IPS-NIHi7 (cell line): ENCODE measurements at regions not wholly inside any gene's neighbourhood (a gene's known extent, or its start where the extent isn't known, plus 50 kb on each side); places are given as distances from the start of the nearest gene placed in this dataset.
"Not testable (repeated sequence)": the region's sequence is repeated elsewhere in the genome, so short reads cannot be mapped to it uniquely, and the experiment has no call there.

Source experiments
- DNase-seq: peaks from one replicate; pipeline ENCODE4 v3.0.0; 2012; ENCODE audit warnings: mixed read lengths; ENCODE audit errors: extremely low spot score

DNA sequence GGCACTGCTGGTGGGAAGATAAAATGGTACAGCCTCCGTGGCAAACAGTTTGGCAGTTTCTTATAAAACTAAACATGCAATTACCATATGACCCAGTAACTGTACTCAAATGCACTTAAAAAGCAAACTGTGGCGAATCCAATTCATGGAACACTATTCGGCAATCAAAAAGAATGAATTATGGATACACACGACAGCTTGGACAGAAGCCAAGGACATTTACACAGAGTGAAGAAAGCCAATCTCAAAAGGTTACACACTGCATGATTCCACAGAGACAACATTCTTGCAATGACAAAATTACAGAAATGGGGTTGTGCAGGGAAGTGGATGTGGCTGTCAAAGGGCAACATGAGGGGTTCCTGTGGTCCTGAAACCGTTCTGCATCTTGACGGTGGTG, 122.1 kb upstream of the IQSEC1 start:
- no peak for DNase-seq

DNA sequence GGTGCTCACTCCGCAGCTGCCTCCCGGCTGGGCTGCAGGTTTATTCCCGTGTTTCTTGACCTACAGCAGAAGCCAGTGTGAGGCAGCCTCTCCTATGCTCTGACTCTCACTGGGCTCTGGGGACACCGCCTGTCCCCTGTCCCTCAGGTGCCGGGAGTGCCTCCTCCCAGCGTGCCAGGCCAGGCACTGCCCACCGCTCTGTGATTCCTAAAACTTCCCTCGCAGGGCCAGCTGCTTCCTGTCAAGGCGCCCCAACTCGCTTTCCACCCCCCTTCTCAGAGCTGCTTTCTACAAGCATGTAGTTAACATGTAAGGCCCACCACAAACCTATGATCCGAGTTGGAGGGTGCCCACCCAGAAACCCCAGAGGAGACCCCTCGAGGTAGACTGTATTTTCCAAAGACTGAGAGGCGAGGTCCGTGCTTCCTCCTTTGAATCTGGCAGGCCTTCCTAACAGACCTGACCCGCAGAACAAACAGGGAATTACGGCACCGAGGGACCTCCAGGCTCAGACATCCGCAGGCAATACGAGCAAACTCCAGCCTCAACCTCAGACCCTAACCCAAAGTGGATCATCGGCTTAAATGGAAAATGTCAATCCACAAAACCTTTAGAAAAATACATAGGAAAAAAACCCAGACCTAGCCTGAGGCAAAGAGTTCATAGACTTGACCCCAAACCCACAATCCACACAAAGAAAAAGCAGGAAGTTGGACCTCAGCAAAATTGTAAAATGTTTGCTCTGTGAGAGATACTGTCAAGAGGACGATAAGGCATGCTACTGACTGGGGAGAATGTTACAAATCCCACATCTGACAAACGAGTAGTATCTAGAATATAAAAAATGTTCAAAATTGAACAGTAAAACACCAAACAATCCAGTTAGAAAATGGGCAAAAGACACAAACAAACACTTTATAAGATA, 121.3 kb upstream of the IQSEC1 start:
- DNase-seq: no peak

DNA sequence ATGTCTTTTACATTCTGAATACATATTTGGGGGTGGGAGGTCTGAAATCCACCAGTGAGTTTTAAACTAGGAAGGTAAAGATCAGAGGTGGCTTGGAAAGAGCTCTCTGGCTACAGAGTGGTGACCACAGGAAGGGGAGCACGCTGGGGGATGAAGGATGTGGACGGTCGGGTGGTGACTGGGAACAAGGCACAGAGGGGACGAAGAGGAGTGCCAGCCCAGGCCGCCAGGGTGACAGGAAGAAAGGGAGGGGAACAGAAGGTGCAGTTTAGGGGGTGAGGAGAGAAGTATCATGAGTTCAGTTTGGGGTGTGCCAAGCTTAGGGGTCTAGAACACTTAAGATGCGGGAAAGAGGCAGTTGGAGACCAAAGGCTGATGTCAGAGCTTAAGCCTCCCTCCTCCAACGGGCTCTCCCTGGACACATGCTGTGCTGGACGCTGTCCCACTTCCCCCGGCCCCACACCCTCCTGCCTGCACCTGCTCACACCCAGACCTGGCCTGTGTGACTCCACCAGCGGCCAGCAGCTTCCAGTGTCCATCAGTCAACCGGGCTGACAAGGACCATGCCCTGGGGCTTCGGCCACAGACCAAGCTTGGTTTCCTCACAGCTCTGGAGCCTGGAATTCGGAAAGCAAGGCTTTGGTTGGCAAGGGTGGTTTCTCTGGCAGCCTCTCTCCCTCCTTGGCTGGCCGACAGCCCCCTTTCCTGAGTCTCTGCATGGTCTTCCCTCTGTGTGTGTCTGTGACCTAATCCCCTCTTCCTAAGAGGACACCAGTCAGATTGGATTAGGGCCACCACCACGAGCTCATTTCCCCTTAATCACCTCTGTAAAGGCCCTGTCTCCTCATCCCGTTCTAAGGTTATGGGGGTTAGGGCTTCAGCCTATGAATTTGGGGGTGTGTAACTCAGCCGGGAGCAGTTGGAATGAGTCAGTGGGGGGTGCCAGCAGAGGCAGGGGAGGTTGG, 120.4 kb upstream of the IQSEC1 start:
- DNase-seq: no peak

DNA sequence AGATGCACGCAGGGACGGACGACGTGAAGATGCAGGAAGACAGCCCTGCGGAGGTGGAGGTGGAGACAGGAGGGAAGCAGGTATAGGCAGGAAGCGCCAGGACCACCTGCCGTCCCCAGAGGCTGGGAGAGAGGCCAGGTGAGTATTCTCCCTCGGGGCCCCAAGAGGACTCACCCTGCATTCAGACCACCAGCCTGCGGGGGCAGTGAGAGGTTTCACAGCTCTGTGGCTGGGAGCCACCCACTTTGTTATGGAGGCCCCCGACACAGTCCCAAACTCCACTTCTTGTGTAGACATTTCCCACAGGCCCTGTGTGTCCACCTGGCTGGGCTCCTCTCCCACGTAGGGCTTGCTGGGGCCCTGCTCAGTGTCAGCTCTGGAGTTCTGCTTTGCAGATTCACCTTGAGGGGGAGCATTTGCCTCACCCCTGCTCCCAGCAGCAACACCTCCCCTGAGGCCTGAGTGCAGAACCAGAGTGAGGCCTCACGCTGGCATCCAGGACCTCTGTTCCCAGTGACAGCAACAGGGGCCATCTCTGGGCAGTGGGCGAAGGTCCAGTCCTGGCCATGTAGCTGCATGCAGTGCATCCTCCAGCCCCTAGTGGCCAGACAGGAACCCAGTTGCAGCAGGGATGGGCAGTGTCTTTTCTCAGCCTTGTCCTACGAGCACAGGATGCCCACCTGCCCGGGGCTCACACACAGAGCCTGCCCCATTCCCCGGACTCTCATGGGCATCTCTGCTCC, 119.4 kb upstream of the IQSEC1 start:
- DNase-seq: peak; percentile 62

GRCh38 chr3:13191016-13191415, 117.8 kb upstream of the IQSEC1 start:
- no peak for DNase-seq

DNA sequence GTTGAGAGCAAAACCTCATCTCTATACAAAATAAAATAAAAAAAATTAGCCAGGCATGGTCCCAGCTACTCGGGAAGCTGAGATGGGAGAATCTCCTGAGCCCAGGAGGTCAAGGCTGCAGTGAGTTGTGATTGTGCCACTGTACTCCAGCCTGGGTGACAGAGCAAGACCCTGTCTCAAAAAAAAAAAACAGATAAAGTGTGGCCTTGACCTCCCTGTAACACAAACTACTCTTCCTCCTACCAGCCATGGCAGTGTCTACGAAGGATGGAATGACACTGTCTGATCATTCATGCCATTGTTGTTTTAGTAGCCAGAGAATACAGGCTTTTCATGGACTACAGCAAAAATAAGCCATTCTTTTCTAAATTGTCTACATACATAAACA, 117.1 kb upstream of the IQSEC1 start:
- DNase-seq: no peak

GRCh38 chr3:13189639-13190377, 116.6 kb upstream of the IQSEC1 start:
- no peak for DNase-seq

GRCh38 chr3:13188975-13189374, 115.7 kb upstream of the IQSEC1 start:
- DNase-seq: no peak

DNA sequence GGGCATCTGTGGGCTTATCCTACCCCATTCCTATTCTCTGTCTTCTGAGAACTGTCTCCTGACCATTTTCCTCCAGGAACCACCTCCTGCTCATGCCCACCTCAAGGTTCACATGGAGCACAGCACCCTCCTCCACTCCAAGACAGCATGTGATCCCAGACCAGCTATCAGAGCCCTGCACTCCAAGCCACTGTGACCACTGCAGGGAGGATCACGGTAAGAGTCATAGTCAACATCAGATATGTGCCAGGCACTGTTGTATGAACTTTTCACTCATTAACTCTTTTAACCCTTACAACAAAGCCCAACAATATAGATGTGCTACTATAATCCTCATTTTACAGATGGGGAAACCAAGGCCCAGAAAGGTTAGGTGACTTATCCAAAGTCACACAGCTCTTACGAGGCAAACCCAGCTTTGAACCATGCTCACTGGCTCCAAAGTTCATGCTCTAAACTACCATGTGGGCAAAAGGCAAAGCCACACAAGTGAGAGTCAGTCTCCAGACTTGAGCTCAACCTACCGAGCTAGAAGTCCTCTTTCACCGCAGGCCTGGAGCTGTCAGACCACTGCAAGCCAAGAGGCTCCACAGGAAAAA, 115.1 kb upstream of the IQSEC1 start:
- no peak for DNase-seq

GRCh38 chr3:13187593-13187992, 114.4 kb upstream of the IQSEC1 start:
- DNase-seq: no peak

GRCh38 chr3:13186435-13186815, 113.2 kb upstream of the IQSEC1 start:
- DNase-seq: no peak

DNA sequence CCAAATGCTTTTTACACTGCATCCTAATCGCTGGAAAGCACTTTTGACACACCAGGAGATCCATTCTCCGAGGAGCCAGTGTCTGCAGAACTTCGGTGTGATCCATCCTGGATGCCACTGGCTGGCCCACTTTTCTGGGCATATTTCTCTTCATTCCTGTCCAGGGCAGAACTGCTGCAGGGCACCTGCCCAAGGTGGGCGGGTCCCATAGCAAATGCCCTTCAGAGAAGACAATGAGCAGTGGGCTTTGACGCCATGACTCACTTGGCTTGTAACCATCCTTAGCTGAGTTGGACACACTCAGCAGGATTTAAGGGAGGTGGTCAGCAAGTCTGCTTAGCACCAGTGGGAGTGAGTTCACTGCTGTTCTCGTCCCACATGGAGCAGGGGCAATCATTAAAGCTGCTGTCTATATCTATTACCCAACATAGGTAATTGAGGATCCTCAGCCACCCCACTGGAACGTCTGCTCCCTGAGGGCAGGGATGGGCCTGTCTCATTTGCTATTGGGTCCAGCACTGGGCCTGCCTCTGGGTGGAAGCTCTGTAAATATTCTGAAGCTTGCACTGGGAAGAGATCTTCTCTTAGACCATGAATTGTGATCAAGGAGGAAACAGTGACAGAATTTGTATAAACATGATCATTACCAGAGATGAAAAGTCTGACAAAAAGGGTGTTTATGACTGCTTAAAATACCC, 112.7 kb upstream of the IQSEC1 start:
- no peak for DNase-seq

GRCh38 chr3:13179582-13180210, 106.5 kb upstream of the IQSEC1 start:
- not testable (repeated sequence) for DNase-seq

GRCh38 chr3:13179181-13179580, 106.0 kb upstream of the IQSEC1 start:
- DNase-seq: no peak

GRCh38 chr3:13178107-13178506, 104.9 kb upstream of the IQSEC1 start:
- no peak for DNase-seq

DNA sequence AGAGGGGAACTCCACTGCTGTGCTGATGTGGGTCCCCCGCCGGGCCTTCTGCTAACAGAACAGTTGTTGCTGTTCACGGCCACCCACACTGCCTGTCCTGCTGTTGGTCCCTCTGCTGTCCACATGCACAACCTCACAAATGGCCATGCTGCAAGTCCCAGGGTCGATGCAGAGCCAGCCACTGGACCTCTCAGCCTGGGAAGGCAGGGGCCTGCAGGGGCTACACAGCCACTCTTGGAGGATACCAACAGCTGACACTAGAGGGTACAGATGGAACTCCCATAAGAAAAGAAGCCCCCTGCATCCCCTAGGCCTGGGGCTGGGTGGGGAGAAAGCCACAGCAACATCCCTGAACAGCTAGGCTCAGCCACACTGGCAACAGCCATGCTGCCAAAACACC, 104.4 kb upstream of the IQSEC1 start:
- DNase-seq: no peak

- DNase-seq: no peak
Observed at GRCh38 chr3:13177236-13177635, 104.0 kb upstream of the IQSEC1 start.

DNA sequence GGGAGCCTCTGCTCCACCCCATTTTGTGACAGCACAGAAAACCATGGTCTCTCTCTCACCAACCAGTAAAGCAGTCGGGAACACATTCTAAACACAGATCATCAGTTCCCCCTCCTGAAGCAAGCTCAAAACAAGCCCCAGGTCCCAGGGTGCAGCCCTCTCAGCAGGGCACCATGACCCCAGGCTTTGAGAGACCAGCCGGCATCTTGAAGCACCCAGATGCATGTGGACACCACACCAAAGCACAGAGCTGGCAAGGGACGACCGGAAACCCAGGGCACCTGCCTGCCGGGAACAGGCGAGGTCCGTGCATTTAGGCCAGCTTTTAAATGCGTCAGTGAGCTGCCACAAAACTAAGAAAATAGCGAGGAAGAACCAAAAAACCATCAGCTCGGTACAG, 103.2 kb upstream of the IQSEC1 start:
- no peak for DNase-seq

GRCh38 chr3:13174803-13175135, 101.5 kb upstream of the IQSEC1 start:
- DNase-seq: no peak
